Right lobe of liver (tissue), 6 donors: ENCODE measurements at regions not wholly inside any gene's neighbourhood (a gene's known extent, or its start where the extent isn't known, plus 50 kb on each side); places are given as distances from the start of the nearest gene placed in this dataset.

Source experiments
- ATAC-seq, 4 donors: fragments of 200-7000 bp; cut with Tn5 transposase; one replicate each; pipeline ENCODE4 v1.9.1; 2020; ENCODE audit warnings: mild to moderate bottlenecking in 4 of 4, moderate library complexity in 4 of 4
- DNase-seq, 3 donors: peaks; one replicate each; pipeline ENCODE4 v3.0.0-alpha.2; 2020
- H3K27ac ChIP-seq, 3 donors: fragments of 200-600 bp; one replicate each; pipeline ENCODE4 v1.8.0; 2022
- H3K27me3 ChIP-seq, 2 donors: fragments of 200-600 bp; one replicate each; pipeline ENCODE4 v1.8.0; 2022
- H3K36me3 ChIP-seq, 4 donors: fragments of 200-600 bp; sonication (generic) in 1 of 4; one replicate each; pipeline versions ENCODE4 v1.5.1 to v1.8.0; 2017 to 2022; ENCODE audit warnings: control low read depth in 1 of 4
- H3K4me1 ChIP-seq, 4 donors: fragments of 200-600 bp; sonication (generic) in 1 of 4; one replicate each; pipeline versions ENCODE4 v1.5.1 to v1.8.0; 2017 to 2022; ENCODE audit warnings: control low read depth in 1 of 4
- H3K4me3 ChIP-seq, 3 donors: fragments of 200-600 bp; one replicate each; pipeline ENCODE4 v1.8.0; 2022
- H3K9me3 ChIP-seq, 4 donors: fragments of 200-600 bp; sonication (generic) in 1 of 4; one replicate each; pipeline versions ENCODE4 v1.5.1 to v1.8.0; 2017 to 2022; ENCODE audit warnings: control low read depth in 1 of 4
- CTCF ChIP-seq, 4 donors: fragments of 200-600 bp in 3 of 4; fragments of 450-650 bp in 1 of 4; IDR thresholded peaks; one replicate each; pipeline versions ENCODE4 v1.5.1 to v1.8.0; 2016 to 2022; ENCODE audit warnings: antibody characterized with exemption in 4 of 4, mild to moderate bottlenecking in 2 of 4
- POLR2A ChIP-seq: fragments of 450-650 bp; IDR thresholded peaks from one replicate; pipeline ENCODE4 v1.6.1; 2017; ENCODE audit warnings: antibody characterized with exemption, mild to moderate bottlenecking
- WGBS: methylation state at CpG from one replicate; pipeline ENCODE4 v1.1.6; 2018; ENCODE audit warnings: low coverage, low lambda C conversion rate; ENCODE audit not compliant: insufficient coverage; ENCODE audit errors: missing lambda C conversion rate; 5-methylcytosine and 5-hydroxymethylcytosine counted together
- intact Hi-C, 2 donors: fragments of 100-400 bp; cut with DNase I; formaldehyde crosslinking; loops; one replicate each; pipeline versions ENCODE4 v1.11.2 to v1.14.1; 2022
- donor health status: DM: no; HTN: yes; CAD: no.
- donor health status: DM: no; HTN: no; CAD: no.
- donor health status: DM: no; HTN: no; CAD: no.
- donor health status: DM: no; HTN: yes; CAD: no.
- donor health status: DM: no; HTN: yes; CAD: no.

DNA sequence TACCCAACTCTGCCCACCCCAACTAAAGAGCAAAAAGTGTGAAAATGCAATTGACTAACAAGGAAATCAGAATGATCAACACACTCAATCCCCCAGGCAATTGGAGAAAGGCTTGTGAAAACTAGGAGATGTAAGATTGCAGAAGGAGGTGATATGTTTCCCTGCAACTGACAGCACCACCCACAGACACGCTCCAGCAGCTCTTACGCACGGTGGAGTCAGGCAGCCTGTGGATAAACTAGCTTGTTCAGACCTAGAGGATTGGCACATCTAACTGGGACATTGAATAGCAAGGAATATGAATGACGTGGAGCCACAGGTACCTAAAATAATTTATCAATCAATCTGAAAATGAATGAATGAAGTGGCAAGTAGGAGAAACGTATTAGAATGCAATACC lies 125.7 kb upstream of the MYO3A start:
- Histone ChIP-seq H3K27ac (no peak overlapping the region), H3K27me3 (no peaks in the 10 kb centered on the region), H3K4me3 (no peak overlapping the region), H3K4me1 (no peaks in the 10 kb centered on the region), H3K9me3 (no peaks in the 10 kb centered on the region), H3K36me3 (no peaks in the 10 kb centered on the region)
- WGBS, result 34% methylated on average over 5 of the region's 5 CpGs
- DNase-seq (no peak), ATAC-seq (no peak)
- intact Hi-C loops, result no loop called here
- TF ChIP-seq POLR2A (no peak), CTCF (IDR thresholded peaks at IDR 0.05) (no peak)

GRCh38 chr10:25811052-25811685 lies 122.9 kb upstream of the MYO3A start:
- Histone ChIP-seq H3K9me3 (no peaks in the 10 kb centered on the region), H3K27me3 (no peaks in the 10 kb centered on the region), H3K4me1 (no peaks in the 10 kb centered on the region), H3K4me3 (no peak overlapping the region), H3K36me3 (no peaks in the 10 kb centered on the region), H3K27ac (no peak overlapping the region)
- TF ChIP-seq CTCF (IDR thresholded peaks at IDR 0.05) (no peak), POLR2A (no peak)
- WGBS, result 62% methylated on average over 5 of the region's 5 CpGs
- no peak for ATAC-seq
- intact Hi-C loops, result no loop called here
- no peak for DNase-seq

- no peak for DNase-seq
- Histone ChIP-seq H3K27me3 (no peaks in the 10 kb centered on the region), H3K36me3 (no peaks in the 10 kb centered on the region), H3K9me3 (no peaks in the 10 kb centered on the region), H3K4me1 (no peaks in the 10 kb centered on the region), H3K4me3 (no peak overlapping the region), H3K27ac (no peak overlapping the region)
- WGBS, result 41% methylated on average over 3 of the region's 3 CpGs
- intact Hi-C loops, result no loop called here
- TF ChIP-seq CTCF (IDR thresholded peaks at IDR 0.05), result no peak
- TF ChIP-seq POLR2A, result no peak
- ATAC-seq, result no peak
These were observed 120.5 kb upstream of the MYO3A start for GRCh38 chr10:25813511-25813910.

DNA sequence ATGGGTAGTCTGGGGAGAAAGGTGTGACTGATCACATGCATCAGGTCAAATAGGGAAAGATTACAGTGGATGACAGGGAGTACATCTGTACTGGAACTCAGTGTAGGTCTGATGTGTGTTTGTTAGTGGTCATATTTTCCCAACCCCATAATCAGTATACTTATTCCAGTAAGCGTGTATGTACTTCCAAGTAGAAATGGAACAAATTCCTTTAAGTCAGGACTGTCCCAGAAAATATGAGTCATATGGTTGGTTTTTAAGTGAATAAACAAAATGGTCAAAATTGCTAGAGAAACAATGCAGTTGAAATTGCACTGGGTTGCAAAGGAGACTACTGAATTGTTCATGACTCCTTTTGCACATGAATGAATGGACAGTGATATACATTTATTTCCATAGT lies 118.8 kb upstream of the MYO3A start:
- Histone ChIP-seq H3K27me3 (no peaks in the 10 kb centered on the region), H3K9me3 (no peaks in the 10 kb centered on the region), H3K36me3 (no peaks in the 10 kb centered on the region), H3K4me3 (no peak overlapping the region), H3K27ac (no peak overlapping the region), H3K4me1 (no peaks in the 10 kb centered on the region)
- 70% methylated on average over 1 of the region's 1 CpG for WGBS
- TF ChIP-seq POLR2A (no peak), CTCF (IDR thresholded peaks at IDR 0.05) (no peak)
- intact Hi-C loops, result no loop called here
- DNase-seq, result no peak
- ATAC-seq, result no peak
